K562 (cell line): ENCODE measurements at regions not wholly inside any gene's neighbourhood (a gene's known extent, or its start where the extent isn't known, plus 50 kb on each side); places are given as distances from the start of the nearest gene placed in this dataset.

Experiments
- ATAC-seq: fragments of 200-7000 bp; cut with Tn5 transposase; 3 replicates; pipeline ENCODE4 v1.9.1; 2020; ENCODE audit warnings: moderate library complexity
- BruUV-seq: library from RNA; stranded (reverse); fragments of 400-500 nt; replicated peaks from 2 replicates; lab custom pipeline; 2021; lab: Mats Ljungman, UMichigan
- CTCF ChIA-PET: fragments of 300-600 bp; formaldehyde crosslinking; extraction: SDS; loops from one replicate; lab custom pipeline; 2021; ENCODE audit warnings: low intra/inter-chr PET ratio; lab: Yijun Ruan, JAX
- POLR2A ChIA-PET: fragments of 300-600, 350-650 bp; sonication (Branson Sonifier 250); formaldehyde crosslinking; extraction: SDS; loops from one replicate; lab custom pipeline; 2021; ENCODE audit warnings: antibody characterized with exemption, inconsistent platforms; lab: Yijun Ruan, JAX
- DNase-seq, 4 experiments: peaks; one replicate each; pipeline versions ENCODE4 v3.0.0 to v3.0.0-alpha.2; 2011 to 2018; ENCODE audit warnings: low spot score in 3 of 4, mixed read lengths in 3 of 4; ENCODE audit errors: extremely low read depth in 1 of 4
- FAIRE-seq: peaks from 2 replicates; lab custom pipeline; 2011; peaks lifted over from hg19 to GRCh38; lab: Jason Lieb, UNC
- H2AFZ ChIP-seq: 2 replicates; pipeline ENCODE4 v1.6.0; 2011; ENCODE audit warnings: low read depth, low read length, control low read depth, inconsistent platforms
- H3K27ac ChIP-seq: fragments of 200-600 bp; 3 replicates; pipeline ENCODE4 v1.8.0; 2011; ENCODE audit warnings: low read depth, mild to moderate bottlenecking, control low read depth, inconsistent platforms, low read length, moderate library complexity, mixed read lengths; ENCODE audit errors: extremely low read depth
- H3K27me3 ChIP-seq, 2 experiments: fragments of 300-600 bp in 1 of 2; 2 replicates in 1 of 2; 3 replicates in 1 of 2; pipeline versions ENCODE4 v1.6.0 to v1.8.0; 2011; ENCODE audit warnings: inconsistent platforms in 2 of 2, low read length in 2 of 2, mild to moderate bottlenecking in 1 of 2, mixed read lengths in 1 of 2, moderate library complexity in 1 of 2; ENCODE audit not compliant: control insufficient read depth in 2 of 2, insufficient read depth in 2 of 2
- H3K36me3 ChIP-seq: fragments of 300-600 bp; 3 replicates; pipeline ENCODE4 v1.8.0; 2011; ENCODE audit warnings: mild to moderate bottlenecking, low read length, inconsistent platforms; ENCODE audit not compliant: control insufficient read depth, insufficient read depth
- H3K4me1 ChIP-seq, 2 experiments: fragments of 200-600 bp in 1 of 2; replicated peaks in 1 of 2; 2 replicates in 1 of 2; 3 replicates in 1 of 2; pipeline versions ENCODE4 v1.5.1 to v1.8.0; 2011; ENCODE audit warnings: inconsistent platforms in 2 of 2, low read length in 2 of 2, mild to moderate bottlenecking in 1 of 2, mixed read lengths in 1 of 2, moderate library complexity in 1 of 2; ENCODE audit not compliant: control insufficient read depth in 2 of 2, insufficient read depth in 2 of 2
- H3K4me2 ChIP-seq: 2 replicates; pipeline ENCODE4 v1.6.1; 2011; ENCODE audit warnings: low read length, control low read depth, inconsistent platforms, mixed read lengths; ENCODE audit not compliant: insufficient read depth
- H3K4me3 ChIP-seq: fragments of 200-600 bp; sonication (generic), shearing (Covaris generic); 2 replicates; pipeline ENCODE4 v1.5.1; 2016; ENCODE audit warnings: control low read depth, inconsistent platforms
- H3K79me2 ChIP-seq: fragments of 200-600 bp; 3 replicates; pipeline ENCODE4 v1.8.0; 2011; ENCODE audit warnings: low read length, inconsistent platforms; ENCODE audit not compliant: control insufficient read depth, insufficient read depth
- H3K9ac ChIP-seq, 2 experiments: 2 replicates each; pipeline versions ENCODE4 v1.6.0 to v1.6.1; 2011; ENCODE audit warnings: low read depth in 2 of 2, low read length in 2 of 2, control low read depth in 1 of 2, inconsistent platforms in 1 of 2, mild to moderate bottlenecking in 1 of 2, mixed read lengths in 1 of 2; ENCODE audit not compliant: insufficient read depth in 1 of 2
- H3K9me1 ChIP-seq: one replicate; pipeline ENCODE4 v1.6.0; 2011; ENCODE audit warnings: inconsistent platforms, mild to moderate bottlenecking, low read length, moderate library complexity; ENCODE audit not compliant: control insufficient read depth, insufficient read depth
- H3K9me3 ChIP-seq: replicated peaks from 2 replicates; pipeline ENCODE4 v1.5.1; 2011; ENCODE audit warnings: low read depth, low read length, inconsistent platforms; ENCODE audit not compliant: control insufficient read depth, insufficient read depth
- H4K20me1 ChIP-seq: replicated peaks from 2 replicates; pipeline ENCODE4 v1.6.1; 2011; ENCODE audit warnings: low read length, inconsistent platforms, mixed read lengths; ENCODE audit not compliant: control insufficient read depth, insufficient read depth
- DACH1 ChIP-seq: fragments of 450-650 bp; IDR thresholded peaks from 2 replicates; pipeline ENCODE4 v1.6.1; 2018; ENCODE audit not compliant: partially characterized antibody
- NCOA2 ChIP-seq, 2 experiments: fragments of 450-650 bp; IDR thresholded peaks; 2 replicates each; pipeline ENCODE4 v1.6.1; 2018; ENCODE audit warnings: mild to moderate bottlenecking in 2 of 2, moderate library complexity in 1 of 2; ENCODE audit not compliant: partially characterized antibody in 2 of 2
- NR0B1 ChIP-seq: fragments of 450-650 bp; IDR thresholded peaks from one replicate; pipeline ENCODE4 v1.6.1; 2018; ENCODE audit warnings: mild to moderate bottlenecking, moderate library complexity; ENCODE audit not compliant: partially characterized antibody
- PKNOX1 ChIP-seq: fragments of 450-650 bp; IDR thresholded peaks from 2 replicates; pipeline ENCODE4 v1.6.1; 2016
- POLR2B ChIP-seq: fragments of 450-650 bp; IDR thresholded peaks from 2 replicates; pipeline ENCODE4 v1.6.1; 2018; ENCODE audit warnings: low read depth; ENCODE audit not compliant: partially characterized antibody
- RAD21 ChIP-seq, 2 experiments: fragments of 250-450 bp in 1 of 2; fragments of 450-650 bp in 1 of 2; sonication (Bioruptor Pico) in 1 of 2; formaldehyde crosslinking in 1 of 2; IDR thresholded peaks in 1 of 2; conservative IDR thresholded peaks in 1 of 2; 2 replicates each; pipeline versions ENCODE4 v1.4.0 to v1.8.0; 2020 to 2022; ENCODE audit warnings: mild to moderate bottlenecking in 2 of 2, moderate library complexity in 1 of 2
- SMC3 ChIP-seq: conservative IDR thresholded peaks from 2 replicates; pipeline ENCODE4 v1.6.1; 2011; ENCODE audit warnings: low read depth, low read length, improper control_type of control experiment; ENCODE audit not compliant: insufficient read depth
- SP1 ChIP-seq: sonication (generic); formaldehyde crosslinking; IDR thresholded peaks from 2 replicates; pipeline ENCODE4 v1.8.1; 2022; ENCODE audit warnings: mild to moderate bottlenecking, missing genetic modification reagents
- ZC3H4 ChIP-seq: sonication (generic); formaldehyde crosslinking; IDR thresholded peaks from 2 replicates; pipeline ENCODE4 v1.9.0; 2021; ENCODE audit warnings: missing genetic modification reagents, borderline replicate concordance
- ZNF253 ChIP-seq: fragments of 250-450 bp; sonication (Bioruptor Pico); conservative IDR thresholded peaks from 2 replicates; pipeline ENCODE4 v1.6.1; 2021; ENCODE audit warnings: mild to moderate bottlenecking
- ZNF449 ChIP-seq: fragments of 250-450 bp; sonication (Bioruptor Pico); IDR thresholded peaks from 2 replicates; pipeline ENCODE4 v1.8.0; 2022; ENCODE audit warnings: moderate library complexity, mild to moderate bottlenecking, inconsistent platforms
- ZNF518B ChIP-seq: fragments of 250-450 bp; sonication (Bioruptor Pico); IDR thresholded peaks from 2 replicates; pipeline ENCODE4 v1.5.0; 2021; ENCODE audit warnings: mild to moderate bottlenecking, moderate library complexity
- WGBS: fragments of 100-300 bp; shearing (Covaris generic); methylation state at CpG from one replicate; pipeline ENCODE4 v1.1.6; 2016; ENCODE audit warnings: low coverage, mixed read lengths; ENCODE audit not compliant: insufficient coverage; ENCODE audit errors: missing lambda C conversion rate; 5-methylcytosine and 5-hydroxymethylcytosine counted together
- in situ Hi-C: fragments of 300-500 bp; cut with MboI; formaldehyde crosslinking; loops from 4 replicates; pipeline ENCODE4 v1.15.0; 2018; ENCODE audit warnings: inconsistent platforms, mixed read lengths
- intact Hi-C: fragments of 100-400 bp; cut with micrococcal nuclease; formaldehyde crosslinking; loops from 2 replicates; pipeline ENCODE4 v1.14.2; 2022

GRCh38 chr2:20916604-20917286 lies 93.8 kb upstream of the LDAH start (continued):
- no peak for TF ChIP-seq PKNOX1
- no peak for TF ChIP-seq ZNF253 (CRISPR knock-in tag)
- peak in 1 of 2 experiments; percentile 57; a peak in 2 of 4 replicates for TF ChIP-seq RAD21 (CRISPR knock-in tag; conservative IDR thresholded peaks at IDR 0.05 in 1 of 2, IDR thresholded peaks at IDR 0.05 in 1 of 2)

GRCh38 chr2:20915271-20915670 lies 92.4 kb upstream of the LDAH start:
- H3K36me3 ChIP-seq: no peaks in the 10 kb centered on the region
- H3K27me3 ChIP-seq: peaks cover 0 to 40% of the 10 kb centered on the region in 2 experiments; a peak in 2 of 5 replicates
- no peaks in the 10 kb centered on the region; the same call in 1 of the 2 replicates for H4K20me1 ChIP-seq
- CTCF ChIA-PET: no interaction called here
- WGBS: 0% methylated on average over 4 of the region's 4 CpGs
- no peak for DNase-seq
- intact Hi-C loops: loop anchor here (2.0 kb wide), 1 partner anchor 232 kb away; no protein-coding TSS in a partner anchor
- no peak overlapping the region for H2AFZ ChIP-seq
- POLR2A ChIA-PET: no interaction called here
- H3K4me3 ChIP-seq: no peak overlapping the region
- no TSS peak for BruUV-seq
- H3K9me1 ChIP-seq: no peaks in the 10 kb centered on the region
- no peak for FAIRE-seq
- H3K79me2 ChIP-seq: no peaks in the 10 kb centered on the region
- ATAC-seq: no peak
- H3K9me3 ChIP-seq: no peaks in the 10 kb centered on the region
- in situ Hi-C loops: no loop called here
- no peak overlapping the region for H3K9ac ChIP-seq
- no peak overlapping the region for H3K27ac ChIP-seq
- H3K4me2 ChIP-seq: no peak overlapping the region
- H3K4me1 ChIP-seq: no peaks in the 10 kb centered on the region
- no peak for TF ChIP-seq DACH1
- no peak for TF ChIP-seq NCOA2 (IDR thresholded peaks at IDR 0.05; ENCODE audit: partially characterized antibody in 2 of 2)
- TF ChIP-seq POLR2B: no peak
- TF ChIP-seq SP1 (CRISPR knock-in tag): no peak
- no peak for TF ChIP-seq ZNF518B (CRISPR knock-in tag)
- no peak for TF ChIP-seq SMC3
- TF ChIP-seq ZC3H4: no peak
- no peak for TF ChIP-seq ZNF449
- no peak for TF ChIP-seq NR0B1
